ENCODE measurements at regions not wholly inside any gene's neighbourhood (a gene's known extent, or its start where the extent isn't known, plus 50 kb on each side); places are given as distances from the start of the nearest gene placed in this dataset.

DNA sequence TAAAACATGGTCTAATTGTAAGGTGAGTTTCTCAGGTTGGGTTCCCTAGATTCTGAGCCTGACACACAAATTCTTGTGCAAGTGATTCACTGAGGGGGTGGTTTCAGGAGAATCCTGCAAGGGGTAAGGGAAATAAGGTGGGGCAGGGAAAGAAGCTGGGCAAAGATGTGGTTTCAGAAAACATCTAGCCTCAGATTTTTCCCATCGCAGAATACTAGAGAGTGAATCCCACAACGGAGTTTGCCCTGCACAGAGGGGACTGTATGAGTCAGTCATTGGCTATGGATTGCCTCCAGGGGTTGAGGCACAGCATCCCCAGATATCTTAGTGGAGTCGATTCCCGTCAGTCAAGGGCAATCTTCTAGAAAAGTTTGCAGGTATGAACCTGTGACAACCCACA, 65.2 kb downstream of the PRL start:
- H3K4me3 ChIP-seq = no peak overlapping the region
- H3K36me3 ChIP-seq (replicated peaks in 1 of 2) = no peaks in the 10 kb centered on the region
- intact Hi-C loops (cut with DNase I) = no loop called here
- no peak overlapping the region for H3K27ac ChIP-seq
- H3K4me1 ChIP-seq (replicated peaks in 1 of 2) = no peaks in the 10 kb centered on the region
- no peak for TF ChIP-seq POLR2A (IDR thresholded peaks at IDR 0.05)
- TF ChIP-seq, protein P1, sequence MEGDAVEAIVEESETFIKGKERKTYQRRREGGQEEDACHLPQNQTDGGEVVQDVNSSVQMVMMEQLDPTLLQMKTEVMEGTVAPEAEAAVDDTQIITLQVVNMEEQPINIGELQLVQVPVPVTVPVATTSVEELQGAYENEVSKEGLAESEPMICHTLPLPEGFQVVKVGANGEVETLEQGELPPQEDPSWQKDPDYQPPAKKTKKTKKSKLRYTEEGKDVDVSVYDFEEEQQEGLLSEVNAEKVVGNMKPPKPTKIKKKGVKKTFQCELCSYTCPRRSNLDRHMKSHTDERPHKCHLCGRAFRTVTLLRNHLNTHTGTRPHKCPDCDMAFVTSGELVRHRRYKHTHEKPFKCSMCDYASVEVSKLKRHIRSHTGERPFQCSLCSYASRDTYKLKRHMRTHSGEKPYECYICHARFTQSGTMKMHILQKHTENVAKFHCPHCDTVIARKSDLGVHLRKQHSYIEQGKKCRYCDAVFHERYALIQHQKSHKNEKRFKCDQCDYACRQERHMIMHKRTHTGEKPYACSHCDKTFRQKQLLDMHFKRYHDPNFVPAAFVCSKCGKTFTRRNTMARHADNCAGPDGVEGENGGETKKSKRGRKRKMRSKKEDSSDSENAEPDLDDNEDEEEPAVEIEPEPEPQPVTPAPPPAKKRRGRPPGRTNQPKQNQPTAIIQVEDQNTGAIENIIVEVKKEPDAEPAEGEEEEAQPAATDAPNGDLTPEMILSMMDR (IDR thresholded peaks at IDR 0.05) = no peak
- H3K27me3 ChIP-seq = no peaks in the 10 kb centered on the region
- DNase-seq = no peak
- no peaks in the 10 kb centered on the region for H3K9me3 ChIP-seq (replicated peaks in 1 of 3)
- WGBS, 4 donors = 91 to 95% (median 93%) methylated on average over 4 of the region's 4 CpGs

DNA sequence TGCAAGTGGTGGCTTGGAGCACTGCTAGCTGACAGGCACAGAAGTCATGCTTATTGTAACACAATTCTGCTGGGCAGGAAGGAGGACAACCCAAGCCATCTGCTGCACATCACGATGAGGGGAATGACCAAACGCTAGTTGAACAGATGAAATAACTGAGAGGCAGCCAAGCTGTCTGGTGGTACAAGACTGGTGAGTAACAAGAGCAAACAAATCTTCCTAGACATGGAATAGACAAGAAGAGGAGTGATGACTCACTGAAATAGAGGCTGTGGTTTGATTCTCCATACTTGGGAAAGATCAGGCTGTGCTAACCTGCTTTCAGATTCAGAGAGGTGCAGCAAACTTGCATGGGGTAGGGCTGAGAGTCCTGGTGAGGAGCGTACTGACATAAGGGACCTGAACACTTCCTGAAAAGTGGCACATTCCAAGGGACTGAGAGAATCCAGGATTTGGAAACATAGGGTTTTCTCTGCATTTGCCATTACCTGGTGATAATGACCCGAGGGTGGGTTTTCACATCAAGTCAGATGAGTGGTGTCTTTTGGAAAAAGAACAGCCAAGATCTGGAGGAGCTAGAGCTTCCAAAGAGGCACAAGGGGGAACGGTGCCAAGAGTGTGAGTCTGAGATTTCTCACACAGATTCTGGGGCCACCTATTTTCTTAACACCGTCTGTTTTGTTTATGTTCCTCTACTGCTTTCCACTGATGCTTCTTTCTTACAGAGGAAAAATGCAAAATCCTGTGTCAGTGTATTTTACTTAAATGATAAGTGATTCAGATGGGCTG, 60.0 kb downstream of the PRL start:
- intact Hi-C loops (cut with DNase I) = no loop called here
- H3K27me3 ChIP-seq = no peaks in the 10 kb centered on the region
- no peaks in the 10 kb centered on the region for H3K9me3 ChIP-seq (replicated peaks in 1 of 3)
- no peak overlapping the region for H3K27ac ChIP-seq
- no peak for DNase-seq
- H3K4me3 ChIP-seq = no peak overlapping the region
- H3K4me1 ChIP-seq (replicated peaks in 1 of 2) = no peaks in the 10 kb centered on the region
- 66 to 68% (median 67%) methylated on average over 6 of the region's 6 CpGs for WGBS, 4 donors
- no peak for TF ChIP-seq POLR2A (IDR thresholded peaks at IDR 0.05)
- TF ChIP-seq, protein P1 (IDR thresholded peaks at IDR 0.05) = no peak
- no peaks in the 10 kb centered on the region for H3K36me3 ChIP-seq (replicated peaks in 1 of 2)

Small RNA genes lying in the stretch of these regions (small RNA-seq; reads per million reads assigned to genes)
- 0 reads per million in 2 donors for gene AL136313.1

All from adrenal gland (tissue), 9 donors.